ENCODE measurements at regions not wholly inside any gene's neighbourhood (a gene's known extent, or its start where the extent isn't known, plus 50 kb on each side); places are given as distances from the start of the nearest gene placed in this dataset.

- TF ChIP-seq CTCF (conservative IDR thresholded peaks at IDR 0.05), result no peak
- no peak for TF ChIP-seq EZH2 (IDR thresholded peaks at IDR 0.05; ENCODE audit: low read depth)
Measured at GRCh38 chr14:38367922-38368321, 112.0 kb upstream of the CLEC14A start.
